ENCODE measurements at regions not wholly inside any gene's neighbourhood (a gene's known extent, or its start where the extent isn't known, plus 50 kb on each side); places are given as distances from the start of the nearest gene placed in this dataset.

GRCh38 chrX:42094218-42094617, 170.9 kb upstream of the CASK start:
- DNase-seq, result no peak

GRCh38 chrX:42093756-42094155, 170.4 kb upstream of the CASK start:
- DNase-seq, result no peak

- no peak for DNase-seq
These were observed 167.0 kb upstream of the CASK start for GRCh38 chrX:42090395-42090794.

GRCh38 chrX:42089031-42089430, 165.7 kb upstream of the CASK start:
- no peak for DNase-seq

- no peak for DNase-seq
These were observed 164.6 kb upstream of the CASK start for GRCh38 chrX:42087960-42088359.

- DNase-seq, result no peak
These were observed 162.5 kb upstream of the CASK start for GRCh38 chrX:42085836-42086235.

GRCh38 chrX:42079968-42080367, 156.6 kb upstream of the CASK start:
- DNase-seq, result no peak

GRCh38 chrX:42077675-42078074, 154.3 kb upstream of the CASK start:
- DNase-seq, result no peak

- DNase-seq, result no peak
These were observed 151.7 kb upstream of the CASK start for GRCh38 chrX:42075032-42075431.

GRCh38 chrX:42073448-42073847, 150.1 kb upstream of the CASK start:
- DNase-seq, result no peak

GRCh38 chrX:42070866-42071265, 147.5 kb upstream of the CASK start:
- DNase-seq, result no peak

GRCh38 chrX:42054256-42054655, 130.9 kb upstream of the CASK start:
- no peak for DNase-seq

GRCh38 chrX:42050345-42050744, 127.0 kb upstream of the CASK start:
- DNase-seq, result no peak

- DNase-seq, result no peak
These were observed 124.5 kb upstream of the CASK start for GRCh38 chrX:42047886-42048285.

- no peak for DNase-seq
These were observed 104.8 kb upstream of the CASK start for GRCh38 chrX:42028109-42028508.

GRCh38 chrX:42027367-42028000, 104.1 kb upstream of the CASK start:
- DNase-seq, result no peak

GRCh38 chrX:42025861-42026260, 102.5 kb upstream of the CASK start:
- no peak for DNase-seq

- no peak for DNase-seq
These were observed 99.8 kb upstream of the CASK start for GRCh38 chrX:42023122-42023521.

GRCh38 chrX:42022158-42022557, 98.8 kb upstream of the CASK start:
- DNase-seq, result no peak

GRCh38 chrX:42021058-42021457, 97.7 kb upstream of the CASK start:
- DNase-seq, result no peak

- DNase-seq, result no peak
These were observed 96.9 kb upstream of the CASK start for GRCh38 chrX:42020225-42020624.

GRCh38 chrX:42017971-42018370, 94.6 kb upstream of the CASK start:
- no peak for DNase-seq

- DNase-seq, result no peak
These were observed 77.5 kb upstream of the CASK start for GRCh38 chrX:42000836-42001235.

- DNase-seq, result no peak
These were observed 61.3 kb upstream of the CASK start for GRCh38 chrX:41984628-41985027.

GRCh38 chrX:41982953-41983352, 59.6 kb upstream of the CASK start:
- no peak for DNase-seq

Data from NCI-H146 (cell line).